GM10266 (cell line): ENCODE measurements at regions not wholly inside any gene's neighbourhood (a gene's known extent, or its start where the extent isn't known, plus 50 kb on each side); places are given as distances from the start of the nearest gene placed in this dataset.
A peak's percentile ranks its signal among the peaks of the same experiment; 100 is the strongest.
"Not testable (repeated sequence)": the region's sequence is repeated elsewhere in the genome, so short reads cannot be mapped to it uniquely, and the experiment has no call there.

ENCODE experiments used
- DNase-seq: peaks from one replicate; pipeline ENCODE4 v3.0.0; 2012; ENCODE audit errors: extremely low spot score
- TF ChIP-seq, protein P1 (sequence below): IDR thresholded peaks from 2 replicates; pipeline ENCODE4 v1.5.1; 2012; ENCODE audit warnings: mild to moderate bottlenecking, low read depth; ENCODE audit not compliant: control insufficient read depth, insufficient read depth; ENCODE audit errors: missing control alignments

DNA sequence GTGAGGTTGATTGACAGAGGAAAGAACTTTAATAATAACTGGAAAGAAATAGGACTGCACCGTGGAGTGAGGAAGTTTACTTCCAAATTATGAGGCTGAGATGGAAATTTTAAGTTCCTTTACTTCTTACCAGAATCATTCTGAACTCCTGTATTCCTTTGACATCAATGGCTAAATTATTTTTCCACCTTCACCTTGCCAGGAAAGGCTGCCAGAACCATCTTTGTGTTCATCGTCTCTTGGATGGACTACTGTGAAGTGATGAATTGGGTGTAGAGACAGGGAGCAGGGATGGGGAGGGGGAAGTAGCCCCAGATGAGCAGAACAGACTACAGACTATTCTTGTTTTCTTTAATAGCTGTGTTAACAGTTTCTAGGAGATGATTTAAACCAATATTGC, 102.1 kb upstream of the CEP162 start:
- TF ChIP-seq, protein P1, sequence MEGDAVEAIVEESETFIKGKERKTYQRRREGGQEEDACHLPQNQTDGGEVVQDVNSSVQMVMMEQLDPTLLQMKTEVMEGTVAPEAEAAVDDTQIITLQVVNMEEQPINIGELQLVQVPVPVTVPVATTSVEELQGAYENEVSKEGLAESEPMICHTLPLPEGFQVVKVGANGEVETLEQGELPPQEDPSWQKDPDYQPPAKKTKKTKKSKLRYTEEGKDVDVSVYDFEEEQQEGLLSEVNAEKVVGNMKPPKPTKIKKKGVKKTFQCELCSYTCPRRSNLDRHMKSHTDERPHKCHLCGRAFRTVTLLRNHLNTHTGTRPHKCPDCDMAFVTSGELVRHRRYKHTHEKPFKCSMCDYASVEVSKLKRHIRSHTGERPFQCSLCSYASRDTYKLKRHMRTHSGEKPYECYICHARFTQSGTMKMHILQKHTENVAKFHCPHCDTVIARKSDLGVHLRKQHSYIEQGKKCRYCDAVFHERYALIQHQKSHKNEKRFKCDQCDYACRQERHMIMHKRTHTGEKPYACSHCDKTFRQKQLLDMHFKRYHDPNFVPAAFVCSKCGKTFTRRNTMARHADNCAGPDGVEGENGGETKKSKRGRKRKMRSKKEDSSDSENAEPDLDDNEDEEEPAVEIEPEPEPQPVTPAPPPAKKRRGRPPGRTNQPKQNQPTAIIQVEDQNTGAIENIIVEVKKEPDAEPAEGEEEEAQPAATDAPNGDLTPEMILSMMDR: no peak
- no peak for DNase-seq

DNA sequence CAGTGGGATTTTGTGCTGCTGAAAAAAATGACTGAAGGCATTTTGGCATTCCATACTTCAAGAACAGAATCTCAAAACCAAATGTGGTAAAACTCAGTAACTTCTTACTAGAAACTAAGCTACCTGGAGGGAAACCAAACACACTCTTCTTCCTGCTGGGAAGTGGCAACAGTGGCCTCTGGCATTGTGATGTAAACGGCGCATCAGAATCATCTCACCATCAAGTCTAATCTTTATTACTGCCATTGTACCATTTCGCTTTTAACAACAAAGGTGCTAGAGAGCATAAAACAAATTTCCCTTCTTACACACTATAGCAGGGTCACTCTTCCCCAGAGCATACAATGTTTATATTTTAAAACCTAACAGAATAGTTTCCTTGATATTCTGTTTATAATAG, 101.6 kb upstream of the CEP162 start:
- TF ChIP-seq, protein P1: no peak
- no peak for DNase-seq

DNA sequence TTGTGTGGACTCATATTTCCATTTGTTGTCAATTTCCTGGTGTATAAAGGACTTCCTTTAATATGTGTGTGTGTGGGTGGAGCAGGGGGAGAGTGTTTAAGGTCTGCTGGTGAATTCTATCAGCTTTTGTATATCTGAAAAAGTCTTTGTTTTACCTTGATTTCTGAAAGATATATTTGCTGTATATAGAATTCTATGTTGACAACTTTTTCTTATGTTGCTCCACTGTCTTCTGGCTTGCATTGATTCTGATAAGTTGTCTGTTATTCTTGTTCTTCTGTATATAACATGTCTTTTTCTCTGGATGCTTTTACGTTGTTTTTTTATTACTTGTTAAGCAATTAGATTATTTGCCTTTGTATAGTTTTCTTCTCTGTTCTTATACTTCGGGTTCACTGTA, 90.0 kb upstream of the CEP162 start:
- DNase-seq: no peak

DNA sequence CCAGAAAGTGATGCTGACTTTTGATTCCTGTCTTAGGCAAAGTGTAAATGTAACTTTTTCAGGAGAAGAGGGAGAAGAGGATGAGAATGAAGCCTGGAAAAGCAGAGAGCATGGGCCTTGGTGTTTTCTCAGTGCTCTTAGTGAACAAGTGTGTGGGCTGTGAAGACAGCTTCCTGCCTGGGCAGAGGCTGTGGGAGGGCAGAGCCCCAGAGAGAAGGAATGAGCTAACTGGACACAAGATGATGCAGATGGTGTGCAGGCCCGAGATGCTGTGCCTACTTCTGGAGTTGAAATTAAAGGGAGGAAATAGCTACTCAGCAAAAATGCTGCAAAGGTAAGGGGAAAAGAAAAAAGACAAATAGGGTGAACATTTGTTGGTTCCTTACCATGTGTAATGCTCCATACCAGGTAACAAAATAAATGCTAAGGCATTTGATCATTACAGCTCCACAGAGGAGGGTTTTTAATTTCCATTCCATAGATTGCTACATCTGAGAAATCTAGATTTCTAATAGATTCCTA, 87.0 kb upstream of the CEP162 start:
- TF ChIP-seq, protein P1: no peak

More for the DNA sequence above, 90.0 kb upstream of the CEP162 start:
- TF ChIP-seq, protein P1: no peak

DNA sequence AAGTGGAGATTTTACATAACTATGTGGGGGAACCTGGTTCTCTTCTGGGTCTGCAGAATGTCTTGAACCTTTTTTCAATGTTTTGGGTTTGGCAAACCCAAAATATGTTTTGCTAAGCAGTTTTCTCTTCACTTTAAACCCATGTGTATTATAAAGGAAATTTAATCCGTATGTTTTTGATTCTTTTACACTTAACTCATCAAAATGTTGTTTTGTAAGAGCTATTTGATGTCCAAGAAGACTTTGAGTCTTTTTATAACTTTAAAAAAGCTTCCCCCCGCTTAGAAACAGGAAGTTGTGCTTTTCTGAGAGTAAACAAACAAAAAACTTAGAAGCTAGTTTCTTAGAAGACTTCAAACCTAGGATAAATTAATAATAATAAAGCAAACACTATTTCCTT, 81.9 kb upstream of the CEP162 start:
- TF ChIP-seq, protein P1: no peak
- DNase-seq: no peak

More for the DNA sequence above, 87.0 kb upstream of the CEP162 start:
- DNase-seq: no peak

DNA sequence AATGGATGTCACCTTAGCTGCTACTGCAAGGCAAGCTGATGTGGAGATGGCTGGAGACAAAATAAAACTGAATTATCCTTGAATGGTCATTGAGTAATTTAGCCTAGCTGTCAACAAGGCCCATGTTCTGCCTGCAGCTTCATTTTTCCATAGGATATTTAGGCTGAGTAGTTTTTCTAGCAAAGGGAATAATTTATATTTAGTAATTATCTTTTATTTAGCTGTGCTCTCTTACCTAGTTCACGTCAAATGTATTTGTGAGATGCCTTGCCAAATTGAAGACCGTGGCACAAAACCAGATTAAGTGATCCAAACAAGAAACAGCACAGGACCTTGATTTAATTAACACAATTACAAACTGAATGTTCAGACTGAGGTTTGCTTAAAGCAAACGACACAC, 77.4 kb upstream of the CEP162 start:
- TF ChIP-seq, protein P1: no peak
- no peak for DNase-seq

DNA sequence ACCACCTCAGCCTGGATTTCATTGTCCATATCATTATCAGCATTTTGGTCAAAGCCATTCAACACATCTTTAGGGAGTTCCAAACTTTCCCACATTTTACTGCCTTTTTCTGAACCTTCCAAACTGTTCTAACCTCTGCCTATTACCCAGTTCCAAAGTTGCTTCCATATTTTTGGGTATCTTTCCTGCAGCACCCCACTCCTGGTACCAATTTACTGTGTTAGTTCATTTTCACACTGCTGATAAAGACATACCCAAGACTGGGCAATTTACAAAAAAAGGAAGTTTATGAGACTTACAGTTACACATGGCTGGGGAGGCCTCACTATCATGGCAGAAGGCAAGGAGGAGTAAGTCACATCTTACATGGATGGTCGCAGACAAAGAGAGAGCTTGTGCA, 63.6 kb upstream of the CEP162 start:
- DNase-seq: not testable (repeated sequence)

DNA sequence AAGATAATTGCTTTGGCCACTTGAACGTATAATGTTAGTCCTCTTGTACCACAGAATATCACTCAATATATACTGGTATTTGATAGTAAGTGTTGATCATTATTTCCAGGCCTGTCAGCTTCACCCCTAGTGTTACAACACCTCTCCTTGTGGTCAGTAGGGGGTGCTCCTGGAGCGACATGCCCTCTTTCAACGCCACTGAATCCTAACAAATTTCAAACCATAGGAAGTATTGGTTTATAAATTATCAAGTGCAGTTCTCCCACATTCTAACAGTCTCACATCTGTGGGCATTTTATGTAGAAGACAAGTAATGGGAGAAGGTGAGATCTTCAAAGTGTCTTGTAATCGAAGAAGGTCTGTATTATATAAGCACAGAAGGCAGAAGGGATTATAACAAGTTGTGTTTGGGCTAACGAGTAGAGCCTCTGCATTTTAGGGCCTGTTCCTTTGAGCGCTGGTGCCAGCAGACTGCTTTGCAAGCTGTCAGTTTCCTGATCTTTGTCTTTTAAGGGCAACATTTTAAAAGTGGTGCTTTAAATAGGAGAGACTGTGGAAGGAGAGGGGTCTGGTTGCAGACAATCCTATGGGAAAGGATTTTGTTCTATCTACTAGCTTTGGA, 57.1 kb upstream of the CEP162 start:
- peak; percentile 9 for DNase-seq
- TF ChIP-seq, protein P1: peak; percentile 52
